DMS153 (cell line): ENCODE measurements at regions not wholly inside any gene's neighbourhood (a gene's known extent, or its start where the extent isn't known, plus 50 kb on each side); places are given as distances from the start of the nearest gene placed in this dataset.
"Not testable (repeated sequence)": the region's sequence is repeated elsewhere in the genome, so short reads cannot be mapped to it uniquely, and the experiment has no call there.

Experiments used
- DNase-seq: peaks from one replicate; lab custom pipeline; 2025; lab: John Stamatoyannopoulos, UW

DNA sequence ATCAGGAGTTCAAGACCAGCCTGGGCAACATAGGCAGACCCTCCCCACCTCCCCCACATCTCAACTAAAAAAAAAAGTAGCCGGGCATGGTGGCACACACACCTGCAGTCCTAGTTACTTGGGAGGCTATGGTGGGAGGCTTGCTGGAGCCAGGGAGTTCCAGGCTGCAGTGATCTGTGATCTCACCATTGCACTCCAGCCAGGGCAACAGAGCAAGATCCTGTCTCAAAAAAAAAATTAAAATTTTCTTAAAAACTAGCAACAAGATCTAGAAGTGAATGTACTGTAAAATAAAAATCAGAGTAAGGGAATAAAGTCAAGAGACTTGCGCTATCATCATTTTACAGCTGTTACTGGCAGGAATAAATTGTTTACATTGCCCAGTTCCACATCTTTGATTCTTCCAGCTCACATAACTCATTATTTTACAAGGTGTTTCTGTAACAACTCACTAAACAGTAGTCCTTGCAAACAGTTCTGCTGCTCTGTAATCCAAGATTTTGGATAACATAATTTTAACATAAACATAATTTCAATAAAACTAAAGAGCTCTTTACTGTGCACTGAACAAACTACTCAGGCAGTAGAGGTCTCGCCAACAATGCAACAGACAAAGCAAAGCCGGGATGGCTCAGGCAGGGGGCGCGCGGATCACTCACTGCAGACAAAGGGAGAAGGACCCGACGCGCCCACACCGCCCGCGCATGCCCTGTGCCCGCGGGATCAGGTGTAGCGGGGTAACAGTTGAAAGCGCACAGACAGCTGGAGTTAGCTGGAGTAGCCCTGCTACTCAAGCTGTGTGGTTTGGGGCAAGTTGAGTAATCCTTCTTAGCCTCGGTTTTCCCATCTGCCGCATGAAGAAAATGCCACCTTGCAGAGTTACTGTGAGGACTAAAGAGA lies 73.3 kb upstream of the NFE2L3 start:
- DNase-seq: peak; percentile 78

DNA sequence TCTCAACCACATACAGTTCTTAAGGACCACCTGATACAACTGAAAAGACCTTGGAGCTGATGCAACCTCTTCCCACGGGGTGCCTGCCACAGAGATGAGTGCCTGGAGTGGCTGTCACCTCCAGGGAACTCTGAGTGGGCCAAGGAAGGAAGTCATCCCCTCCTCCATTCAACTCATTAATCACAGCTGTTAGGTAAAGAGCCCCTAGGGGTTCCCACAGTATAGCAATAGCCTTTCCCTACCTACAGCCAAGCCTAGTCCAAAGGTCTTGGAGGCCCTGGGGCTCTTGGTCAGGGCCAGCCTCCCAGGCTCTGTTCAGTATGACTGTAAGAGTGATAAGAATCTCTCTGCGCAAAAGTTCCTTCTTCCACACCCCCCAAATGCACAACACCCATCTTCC lies 70.4 kb upstream of the NFE2L3 start:
- no peak for DNase-seq

DNA sequence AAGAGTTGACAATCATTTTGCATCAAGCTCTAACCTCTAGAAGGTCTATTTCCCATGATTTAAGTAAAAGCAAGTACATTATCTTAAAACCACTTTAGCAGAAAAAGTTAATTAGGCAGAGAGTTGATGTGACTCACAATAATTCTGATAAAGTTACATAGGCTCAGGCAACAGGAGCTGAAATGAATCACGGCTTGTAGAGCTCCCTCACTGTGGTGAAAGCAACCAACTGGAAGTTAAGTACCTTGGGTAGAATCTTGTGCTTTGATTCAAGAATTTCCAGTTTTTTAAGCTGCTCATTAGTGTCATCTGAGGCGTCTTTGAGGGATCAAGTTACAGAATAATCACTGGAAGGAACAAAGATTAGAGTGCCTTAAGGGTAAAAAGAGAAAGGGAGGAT lies 68.9 kb upstream of the NFE2L3 start:
- no peak for DNase-seq

DNA sequence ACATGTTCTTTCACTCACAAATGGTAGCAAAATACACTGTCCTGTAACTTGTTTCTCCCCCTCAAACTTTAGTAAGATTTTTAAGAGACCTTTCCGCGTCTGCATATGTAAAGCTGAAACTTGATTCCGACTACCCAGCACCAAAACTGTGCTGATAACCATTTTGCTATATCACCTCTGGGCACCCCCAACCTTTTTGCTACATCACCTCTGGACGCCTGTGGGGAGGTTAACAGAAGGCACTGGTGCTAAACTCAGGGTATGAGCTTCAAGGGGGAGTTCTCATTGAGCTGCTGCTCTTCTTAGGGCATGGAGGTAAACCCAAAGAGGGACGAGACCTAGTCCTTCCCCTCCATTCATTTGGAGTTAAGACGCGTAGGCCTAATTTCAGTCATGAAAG lies 67.6 kb upstream of the NFE2L3 start:
- DNase-seq: no peak

DNA sequence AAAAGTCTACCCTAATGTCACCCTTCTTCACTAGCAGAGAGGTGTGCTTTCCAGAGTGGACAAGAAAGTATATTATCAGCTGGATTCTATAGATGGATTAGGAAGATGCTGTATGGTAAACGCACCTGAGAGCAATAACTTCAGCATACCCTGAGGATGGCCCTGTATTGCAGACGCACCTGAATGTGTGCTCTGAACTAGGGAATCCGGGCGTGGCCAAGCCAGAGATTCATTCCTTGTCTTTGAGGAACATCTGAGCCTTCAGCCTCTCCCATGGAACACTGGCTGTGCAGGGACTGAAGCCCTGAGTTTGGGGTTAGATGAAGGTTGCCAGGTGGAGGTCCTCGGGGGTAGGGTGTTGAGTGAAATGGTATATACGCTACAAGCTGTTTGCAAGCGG lies 66.2 kb upstream of the NFE2L3 start:
- no peak for DNase-seq

DNA sequence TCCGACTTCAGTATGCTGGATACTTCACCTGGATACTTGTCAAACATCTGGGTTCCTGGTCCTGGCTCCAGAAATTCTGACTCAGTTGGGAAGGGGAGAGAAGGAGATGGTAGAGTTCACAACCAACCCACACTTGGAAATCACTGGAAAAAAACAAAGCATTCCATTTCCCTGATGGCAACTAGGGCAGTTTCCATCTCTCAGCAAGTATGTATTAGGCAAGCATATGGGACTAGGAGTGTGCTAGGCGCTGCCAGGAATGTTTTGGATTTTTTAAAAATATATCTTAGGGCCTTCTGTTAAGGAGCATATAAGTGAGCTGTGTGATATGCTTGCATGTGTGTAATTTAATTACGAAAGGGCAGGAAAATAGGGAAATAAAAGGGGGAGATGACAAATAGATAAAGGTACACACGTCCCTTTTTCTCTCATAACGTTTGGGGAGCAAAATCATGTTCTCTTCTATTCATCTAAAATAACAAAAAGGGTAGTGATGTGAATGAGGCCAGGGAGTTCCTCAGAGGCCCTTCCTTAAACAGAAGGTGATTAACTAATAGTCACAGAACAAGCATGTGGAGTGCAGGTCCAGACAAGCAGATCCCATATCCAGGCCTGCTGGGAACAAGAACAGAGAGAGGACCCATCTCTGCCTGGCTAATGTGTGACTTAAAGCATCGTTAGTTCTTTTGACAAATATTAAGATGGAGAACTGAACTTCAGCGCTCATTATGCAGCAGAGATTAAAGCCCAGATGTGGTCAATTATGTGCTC lies 64.5 kb upstream of the NFE2L3 start:
- no peak for DNase-seq

DNA sequence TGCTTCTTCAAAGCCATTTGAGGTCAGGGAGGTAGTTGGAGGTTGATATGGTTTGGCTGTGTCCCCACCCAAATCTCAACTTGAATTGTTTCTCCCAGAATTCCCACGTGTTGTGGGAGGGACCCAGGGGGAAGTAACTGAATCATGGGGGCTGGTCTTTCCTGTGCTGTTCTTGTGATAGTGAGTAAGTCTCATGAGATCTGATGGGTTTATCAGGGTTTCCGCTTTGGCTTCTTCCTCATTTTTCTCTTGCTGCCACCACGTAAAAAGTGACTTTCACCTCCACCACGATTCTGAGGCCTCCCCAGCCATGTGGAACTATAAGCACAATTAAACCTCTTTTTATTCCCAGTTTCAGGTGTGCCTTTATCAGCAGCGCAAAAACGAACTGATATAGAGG lies 62.5 kb upstream of the NFE2L3 start:
- not testable (repeated sequence) for DNase-seq

DNA sequence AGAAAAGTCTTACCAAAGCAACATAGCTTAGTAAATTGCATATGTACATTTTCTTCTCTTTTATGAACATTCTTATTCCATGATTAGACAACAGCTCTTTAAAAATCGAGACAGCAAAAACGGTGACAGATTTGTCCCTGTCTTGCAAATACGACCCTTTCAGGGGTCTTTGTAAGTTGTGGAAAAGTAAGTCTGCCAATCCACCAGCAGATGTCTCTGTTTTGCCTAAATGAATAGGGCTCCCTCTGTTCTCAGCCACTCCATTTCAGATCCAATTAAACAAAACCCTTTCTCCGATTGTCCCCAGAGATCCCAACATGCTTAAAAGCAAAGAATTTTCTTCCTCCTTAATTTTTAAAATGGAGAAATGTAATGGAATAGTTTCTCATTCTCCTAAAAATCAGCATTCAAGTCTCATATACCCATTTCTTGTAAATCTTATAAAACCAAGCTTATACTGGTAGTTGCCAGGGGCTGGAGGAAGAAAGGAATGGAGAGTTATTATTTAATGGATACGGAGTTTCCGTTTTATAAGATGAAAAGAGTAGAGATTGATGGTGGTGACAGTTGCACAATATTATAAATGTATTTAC lies 61.0 kb upstream of the NFE2L3 start:
- peak; percentile 49 for DNase-seq

DNA sequence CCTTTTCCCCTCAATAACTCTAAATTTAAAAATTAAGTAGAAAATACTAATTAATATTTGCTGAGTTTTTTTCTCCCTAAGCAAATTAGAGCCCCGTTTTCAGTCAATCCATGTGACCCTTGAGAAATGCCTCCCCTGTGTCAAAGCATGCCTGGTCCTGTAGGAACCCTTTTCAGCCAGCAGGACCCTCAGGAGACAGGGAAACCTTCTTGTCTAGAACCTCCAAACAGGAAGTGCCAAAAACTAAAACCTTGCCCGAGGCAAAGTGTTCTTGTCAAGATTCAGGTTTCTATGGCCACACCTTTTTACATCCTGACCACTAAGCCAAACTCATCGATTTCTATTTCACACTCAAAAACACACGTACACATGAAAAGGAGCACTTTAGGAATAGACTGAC lies 60.1 kb upstream of the NFE2L3 start:
- DNase-seq: no peak

DNA sequence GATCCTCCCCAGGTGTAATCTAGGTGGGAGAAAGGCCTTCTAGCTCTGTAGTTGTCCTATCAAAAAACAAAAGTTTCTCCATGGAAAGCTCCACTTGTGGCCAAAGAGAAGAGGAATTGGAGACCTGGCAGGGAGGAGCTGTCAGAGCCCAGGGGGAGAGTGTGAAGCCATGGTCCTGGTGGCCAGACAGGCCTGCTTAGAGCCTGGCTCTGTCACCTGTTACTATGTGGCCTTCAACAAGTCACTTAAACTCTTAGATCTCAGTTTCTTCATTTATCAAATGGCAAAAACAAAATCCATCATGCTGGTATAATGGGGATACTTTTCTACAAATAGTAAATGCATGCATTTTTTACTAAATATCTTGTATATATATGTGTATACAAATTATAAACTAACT lies 59.0 kb upstream of the NFE2L3 start:
- no peak for DNase-seq

DNA sequence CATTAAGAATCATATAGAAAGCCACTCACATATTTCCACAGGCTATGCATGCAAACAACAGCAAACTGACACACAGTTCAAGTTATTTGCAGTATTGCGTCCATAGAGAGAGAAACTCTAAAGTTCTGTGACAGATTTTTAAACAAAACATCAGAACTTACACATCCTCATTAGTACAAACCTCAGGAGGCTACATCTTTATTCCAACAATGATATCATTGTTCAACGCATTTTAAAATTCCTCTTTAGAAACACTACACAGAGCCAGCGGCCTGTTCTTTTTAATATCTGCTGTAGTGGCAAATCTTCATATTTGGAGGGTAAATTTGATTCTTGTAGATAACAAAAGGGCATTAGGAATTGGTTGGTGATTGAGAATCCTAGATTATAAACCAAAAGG lies 55.9 kb upstream of the NFE2L3 start:
- no peak for DNase-seq

DNA sequence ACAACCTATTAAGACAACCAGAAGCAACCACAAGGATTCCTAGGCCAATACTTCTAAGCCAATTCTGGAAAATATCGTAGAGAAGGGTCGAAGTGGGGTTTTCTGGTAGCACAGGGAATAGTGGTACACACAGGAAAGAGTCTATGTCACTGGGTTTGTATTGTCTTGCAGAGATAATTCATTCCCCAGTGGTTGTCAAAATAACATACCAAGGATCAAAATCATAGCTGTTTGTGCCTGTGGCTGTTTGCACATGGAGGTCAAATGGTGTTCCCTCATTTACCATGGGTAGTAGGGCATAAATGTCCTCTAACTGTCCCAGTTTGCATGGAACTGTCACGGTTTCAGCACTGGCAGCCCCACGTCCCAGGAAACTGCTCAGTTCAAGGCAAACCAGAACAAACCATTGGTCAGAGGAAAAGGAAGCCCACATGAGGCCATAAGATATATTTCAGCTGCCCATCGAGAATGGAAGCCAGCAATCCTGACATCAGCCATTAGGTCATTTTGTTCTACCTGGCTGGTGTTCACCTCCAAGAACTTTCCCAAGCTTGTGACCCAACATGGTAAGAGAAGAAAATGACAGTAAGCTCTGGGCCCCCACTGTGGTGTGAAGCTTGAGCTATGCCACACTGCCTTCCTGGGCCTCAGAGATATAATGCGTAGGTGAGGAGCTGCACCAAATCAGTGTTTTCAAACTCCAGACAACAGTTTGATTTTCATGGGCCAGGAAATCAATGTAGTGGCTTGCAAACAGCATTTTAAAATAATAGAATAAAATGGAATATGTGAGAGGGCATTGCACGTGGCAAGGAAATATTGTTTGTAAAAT lies 53.9 kb upstream of the NFE2L3 start:
- DNase-seq: no peak

DNA sequence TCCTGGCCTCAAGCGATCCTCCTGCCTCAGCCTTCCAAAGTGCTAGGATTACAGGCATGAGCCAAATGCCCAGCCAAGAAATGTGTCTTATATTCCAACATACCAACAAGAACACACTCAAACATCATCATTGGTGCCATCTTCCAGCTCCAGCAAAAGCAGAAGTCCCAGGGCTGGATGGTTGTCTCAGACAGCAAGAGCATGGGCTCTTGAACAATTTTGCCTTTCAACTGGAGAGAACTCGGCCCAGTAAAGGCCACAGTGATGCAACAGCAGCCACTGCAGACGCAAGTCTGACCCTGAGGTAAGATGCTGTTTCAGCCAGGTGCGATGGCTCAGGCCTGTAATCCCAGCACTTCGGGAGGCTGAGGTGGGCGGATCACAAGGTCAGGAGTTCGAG lies 52.8 kb upstream of the NFE2L3 start:
- DNase-seq: no peak

DNA sequence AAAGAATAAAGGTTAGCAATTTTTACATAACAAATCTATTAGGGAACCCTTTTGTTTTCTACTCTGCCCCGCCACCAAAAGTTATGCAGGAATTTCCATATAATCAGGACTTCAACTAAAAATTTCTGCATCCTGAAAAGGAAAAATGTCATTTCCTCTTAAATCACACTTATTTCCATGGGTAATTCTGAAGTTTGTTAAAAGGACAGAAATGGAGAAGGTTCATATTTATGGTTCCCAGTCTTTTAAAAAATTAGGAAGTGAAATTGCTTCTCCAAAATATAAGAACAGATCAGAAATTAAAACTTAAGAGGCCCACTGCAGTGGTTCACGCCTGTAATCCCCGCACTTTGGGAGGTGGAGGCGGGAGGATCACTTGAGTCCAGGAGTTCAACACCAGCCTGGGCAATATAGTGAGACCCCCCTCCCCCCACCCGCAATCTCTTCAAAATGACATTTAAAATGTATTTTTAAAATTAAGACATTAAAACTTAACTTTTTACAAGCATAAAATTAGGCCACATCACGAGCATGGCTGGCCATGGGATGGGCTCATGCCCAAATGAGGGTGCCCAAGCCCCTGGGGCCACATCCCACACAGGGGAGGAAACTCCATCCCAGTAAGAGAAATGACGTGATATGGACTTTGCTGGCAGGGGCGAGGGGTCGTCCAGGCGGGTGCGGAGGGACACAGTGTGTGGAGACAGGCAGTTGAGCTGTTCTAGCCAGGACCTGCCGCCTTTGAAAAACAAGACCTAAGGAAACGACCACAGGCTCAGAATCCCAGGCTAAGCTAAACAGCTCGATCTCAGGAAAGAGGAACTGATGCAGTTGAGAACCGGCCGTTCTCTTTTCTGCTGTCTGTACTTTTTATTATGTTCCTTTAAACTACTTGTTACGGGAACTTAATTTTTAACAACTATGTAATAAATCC lies 51.3 kb upstream of the NFE2L3 start:
- no peak for DNase-seq

DNA sequence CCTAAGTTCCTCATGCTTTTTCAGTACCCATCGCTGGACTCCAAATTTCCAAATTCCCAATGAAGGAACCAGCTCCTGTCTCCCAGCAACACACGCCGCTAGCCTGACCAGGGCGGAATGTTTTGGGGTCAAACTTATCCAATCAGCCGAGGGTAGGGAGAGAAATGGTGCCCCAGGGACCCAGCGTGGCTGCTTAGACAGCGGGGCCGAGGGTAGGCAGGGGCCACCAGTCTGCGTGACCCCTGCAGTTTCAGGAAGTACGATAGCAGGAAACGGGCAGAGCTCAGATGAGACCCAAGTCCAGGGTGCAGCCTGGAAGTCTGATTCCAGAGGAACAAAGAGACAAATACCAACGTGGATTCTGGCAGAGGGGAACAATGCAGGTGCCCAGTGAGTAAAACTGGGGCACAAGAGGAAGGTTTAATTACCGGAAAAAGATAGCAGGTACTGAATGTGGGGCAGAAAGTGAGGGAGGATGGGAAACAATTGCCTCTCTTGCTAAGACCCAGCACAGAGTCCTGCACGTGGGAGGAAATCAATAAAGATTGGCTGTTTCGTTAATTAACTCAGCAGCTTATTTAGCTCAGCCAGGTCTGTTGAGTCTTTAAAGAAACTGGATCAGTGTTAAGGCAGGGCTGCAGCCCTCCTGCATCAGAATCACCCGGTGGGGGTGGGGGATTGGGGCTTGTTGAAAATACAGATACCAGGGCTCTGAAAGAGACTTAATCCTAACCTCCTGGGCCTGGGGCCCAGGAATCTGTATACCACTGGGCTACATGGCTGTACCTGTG lies 50.4 kb upstream of the NFE2L3 start:
- DNase-seq: no peak

DNA sequence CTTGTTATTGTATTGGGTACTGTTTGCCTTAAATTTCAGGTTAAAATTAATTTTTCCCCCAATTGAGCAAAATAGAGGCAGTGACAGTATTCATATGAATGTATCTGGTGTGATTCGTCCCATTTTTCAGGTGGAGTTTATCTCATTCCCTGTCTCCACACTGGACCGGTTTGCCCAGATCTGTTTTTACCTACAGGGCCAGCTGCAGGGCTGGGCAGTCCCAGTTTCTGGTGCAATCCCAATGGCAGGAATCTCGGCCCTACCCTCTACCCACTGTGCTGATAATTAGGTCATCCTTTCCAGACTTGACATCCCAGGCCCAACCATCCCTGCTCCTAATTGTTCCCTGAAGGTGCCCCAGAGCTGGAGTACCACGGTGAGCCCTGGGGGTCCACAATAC lies 49.8 kb upstream of the NFE2L3 start:
- no peak for DNase-seq
